ENCODE measurements at regions not wholly inside any gene's neighbourhood (a gene's known extent, or its start where the extent isn't known, plus 50 kb on each side); places are given as distances from the start of the nearest gene placed in this dataset.

DNA sequence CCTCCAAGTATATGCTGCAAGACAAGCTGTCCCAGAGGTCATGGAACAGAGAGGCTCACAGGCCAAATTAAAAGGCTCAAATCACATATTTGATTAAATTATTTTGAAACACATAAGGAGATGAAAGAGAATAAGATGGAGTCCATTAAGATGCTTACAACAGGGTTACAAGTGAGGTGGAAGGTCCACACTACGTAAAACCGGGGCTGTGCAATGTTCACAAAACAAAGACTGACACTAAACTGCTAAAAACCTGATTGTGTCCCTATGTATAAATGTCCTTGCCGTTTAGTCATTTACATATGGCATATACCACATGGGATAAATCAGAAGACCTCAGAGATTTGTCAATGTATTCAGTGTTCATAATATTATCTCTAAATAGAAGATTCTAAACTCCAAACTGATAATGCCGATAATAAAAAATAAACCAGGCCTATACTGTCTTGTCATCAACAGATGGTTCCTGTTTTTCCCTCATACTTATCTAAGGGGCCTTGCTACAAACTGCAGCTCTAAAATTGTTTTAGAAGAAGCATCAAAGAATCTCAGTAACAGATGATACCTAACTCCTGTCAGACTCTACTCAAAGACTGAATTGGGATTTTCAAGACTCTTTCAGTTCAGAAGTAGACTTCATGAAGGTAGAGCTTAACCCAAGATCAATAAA is 51.8 kb upstream of the RIPOR2 start:
- no peak for ATAC-seq
- Mint-ChIP-seq H3K27me3 (no peaks in the 10 kb centered on the region), H3K4me1 (peaks cover 70% of the 10 kb centered on the region), H3K9me3 (peaks cover 3% of the 10 kb centered on the region), H3K36me3 (peaks cover 17% of the 10 kb centered on the region), H3K27ac (peak overlapping the region; percentile 78), H3K4me3 (no peak overlapping the region)

DNA sequence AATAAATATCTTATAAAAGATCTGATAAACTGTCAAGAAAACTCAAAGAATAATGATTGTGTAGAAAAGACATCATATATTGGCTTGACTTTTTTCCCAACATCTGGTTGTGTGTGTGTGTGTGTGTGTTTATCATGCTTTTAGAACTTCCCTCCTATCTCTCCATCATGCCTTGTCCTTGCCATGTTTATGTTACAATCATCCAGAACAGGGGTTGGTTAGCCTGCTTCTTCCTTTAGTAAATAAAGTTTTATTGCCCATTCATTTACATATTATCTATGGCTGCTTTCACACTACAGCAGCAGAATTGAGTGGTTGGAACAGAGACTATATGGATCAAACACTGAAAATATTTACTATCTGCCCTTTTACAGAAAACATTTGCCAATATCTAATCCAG is 52.8 kb upstream of the RIPOR2 start:
- H3K9me3 Mint-ChIP-seq: peaks cover 3% of the 10 kb centered on the region
- peak overlapping the region; percentile 78 for H3K27ac Mint-ChIP-seq
- H3K4me3 Mint-ChIP-seq: no peak overlapping the region
- ATAC-seq: no peak
- peaks cover 62% of the 10 kb centered on the region for H3K4me1 Mint-ChIP-seq
- H3K27me3 Mint-ChIP-seq: no peaks in the 10 kb centered on the region
- H3K36me3 Mint-ChIP-seq: peaks cover 17% of the 10 kb centered on the region

DNA sequence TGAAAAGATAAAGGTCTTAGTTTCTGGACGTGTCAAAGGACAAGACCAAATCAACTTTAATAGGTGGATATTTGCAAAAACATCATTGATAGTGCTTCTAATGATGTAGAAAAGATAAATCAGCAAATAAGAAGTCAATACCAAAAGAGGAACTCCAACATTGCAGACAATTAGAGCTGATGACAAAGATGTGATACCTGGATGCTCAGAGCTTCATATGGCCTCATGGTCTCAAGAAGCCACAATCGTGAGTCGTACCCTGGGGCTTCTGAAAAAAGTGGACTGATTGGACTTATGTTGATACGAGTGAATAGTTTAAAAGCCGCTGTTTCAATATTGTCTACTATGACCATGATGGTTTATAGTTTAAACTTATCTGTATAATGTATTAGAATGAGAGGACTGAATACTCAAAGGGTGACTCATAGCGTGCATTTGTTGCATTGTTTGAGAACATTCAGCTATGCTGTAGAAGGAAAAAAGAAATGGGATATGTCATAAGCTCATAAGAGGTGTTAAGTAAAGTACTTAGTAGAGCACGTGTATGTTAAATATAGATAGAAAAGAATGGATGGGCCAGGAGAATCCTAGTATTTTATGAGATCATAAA is 54.6 kb upstream of the RIPOR2 start:
- no peaks in the 10 kb centered on the region for H3K27me3 Mint-ChIP-seq
- H3K27ac Mint-ChIP-seq: peak overlapping the region; percentile 71
- no peak overlapping the region for H3K4me3 Mint-ChIP-seq
- peaks cover 3% of the 10 kb centered on the region for H3K9me3 Mint-ChIP-seq
- ATAC-seq: peak; percentile 61
- peaks cover 17% of the 10 kb centered on the region for H3K36me3 Mint-ChIP-seq
- peaks cover 62% of the 10 kb centered on the region for H3K4me1 Mint-ChIP-seq

DNA sequence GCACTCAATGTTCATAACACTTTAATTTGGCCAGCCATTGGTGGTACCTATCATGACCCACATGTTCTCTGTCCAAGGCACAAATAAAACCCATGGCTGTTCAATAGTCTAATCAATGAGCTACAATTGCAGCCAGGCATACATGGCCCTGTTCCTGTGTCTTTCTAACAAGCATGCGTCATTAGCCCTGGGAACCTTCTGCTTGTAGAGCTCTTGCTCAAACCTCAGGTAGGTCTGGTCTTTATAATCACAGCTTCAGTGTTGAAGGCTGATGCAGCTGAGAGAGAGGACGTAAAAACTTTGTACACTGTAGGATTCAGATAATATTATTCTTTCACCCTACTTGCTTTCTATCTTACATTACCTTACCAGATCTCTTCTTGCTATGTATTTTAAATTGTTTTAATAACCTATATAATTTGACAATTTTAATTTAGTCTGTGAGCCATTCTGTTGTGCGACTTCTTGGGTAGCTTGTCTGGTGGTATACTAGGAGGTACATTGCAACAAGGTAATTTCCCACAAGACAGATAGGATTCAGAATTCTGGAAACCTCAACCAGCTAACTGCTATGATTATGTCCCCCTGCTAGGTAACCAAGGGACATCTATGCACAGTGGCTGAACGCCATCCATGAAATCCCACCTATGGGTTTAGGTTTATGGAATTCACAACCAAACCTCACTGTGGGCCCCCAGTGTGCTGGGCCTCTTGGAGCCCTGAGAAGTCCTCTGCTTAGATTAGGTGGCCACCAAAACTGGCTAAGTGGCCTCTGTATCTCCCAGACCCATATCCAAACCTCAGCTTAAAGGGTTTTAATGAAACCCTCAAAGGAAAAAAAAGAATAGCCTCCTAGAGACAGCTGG is 55.4 kb upstream of the RIPOR2 start:
- H3K4me3 Mint-ChIP-seq: peak overlapping the region; percentile 29

DNA sequence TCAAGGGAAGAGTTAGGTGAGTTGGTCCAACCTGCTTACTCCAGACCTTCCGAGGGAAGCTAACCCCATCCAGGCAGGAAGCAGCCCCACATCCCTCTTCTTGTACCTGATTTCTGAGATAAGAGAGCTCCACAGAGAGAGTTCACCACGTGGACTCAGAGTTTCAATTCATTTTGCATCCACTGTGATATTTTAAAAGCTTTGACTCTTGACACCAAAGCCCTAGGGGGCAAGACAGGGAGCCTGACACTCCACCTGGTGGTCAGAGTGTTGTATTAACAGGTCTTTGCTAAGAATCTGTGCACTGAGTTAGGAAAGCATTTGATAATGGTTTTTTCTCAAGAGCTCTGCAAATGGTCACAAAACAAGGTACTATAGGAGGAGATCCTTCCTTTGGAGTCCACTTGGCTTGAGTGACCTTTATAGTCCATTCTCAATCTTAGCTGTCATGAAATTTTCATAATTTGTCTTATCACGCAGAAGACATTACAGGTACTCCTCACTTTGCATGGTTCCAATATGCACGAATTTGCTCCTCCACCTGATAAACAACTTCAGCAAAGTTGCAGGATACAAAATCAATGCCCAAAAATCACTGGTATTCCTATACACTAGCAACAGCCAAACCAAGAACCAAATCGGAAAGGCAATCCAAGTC is 56.2 kb upstream of the RIPOR2 start:
- Mint-ChIP-seq H3K4me1 (peaks cover 67% of the 10 kb centered on the region), H3K27ac (peak overlapping the region; percentile 71), H3K9me3 (peaks cover 3% of the 10 kb centered on the region), H3K4me3 (peak overlapping the region; percentile 29), H3K36me3 (peaks cover 10% of the 10 kb centered on the region), H3K27me3 (no peaks in the 10 kb centered on the region)
- ATAC-seq: peak; percentile 92

More for the DNA sequence above, 55.4 kb upstream of the RIPOR2 start:
- H3K27ac Mint-ChIP-seq: peak overlapping the region; percentile 71
- H3K9me3 Mint-ChIP-seq: peaks cover 3% of the 10 kb centered on the region
- H3K4me1 Mint-ChIP-seq: peaks cover 64% of the 10 kb centered on the region
- peaks cover 17% of the 10 kb centered on the region for H3K36me3 Mint-ChIP-seq
- no peaks in the 10 kb centered on the region for H3K27me3 Mint-ChIP-seq
- no peak for ATAC-seq

DNA sequence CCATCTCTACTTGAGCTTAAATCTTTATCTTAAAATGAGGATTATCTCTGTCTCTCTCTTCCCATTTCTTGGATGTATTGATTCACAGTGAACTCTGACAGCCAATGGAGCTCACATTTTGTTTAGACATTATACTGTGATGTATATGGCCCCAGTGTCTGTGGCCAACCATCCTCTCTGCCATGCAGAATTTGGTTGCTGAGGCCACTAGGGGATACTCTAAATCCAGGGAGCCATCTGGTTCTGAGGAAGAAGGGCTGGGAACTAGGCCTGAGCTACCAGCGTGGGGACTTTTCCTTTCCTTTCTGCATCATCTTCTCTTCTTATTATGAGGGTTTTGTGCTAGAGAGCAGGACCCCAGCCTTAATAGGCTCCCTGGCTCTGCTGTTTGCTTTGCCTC is 59.1 kb upstream of the RIPOR2 start:
- Mint-ChIP-seq H3K36me3 (peaks cover 6% of the 10 kb centered on the region), H3K4me1 (peaks cover 76% of the 10 kb centered on the region), H3K4me3 (no peak overlapping the region), H3K27me3 (no peaks in the 10 kb centered on the region), H3K27ac (peak overlapping the region; percentile 27), H3K9me3 (peaks cover 3% of the 10 kb centered on the region)
- no peak for ATAC-seq

DNA sequence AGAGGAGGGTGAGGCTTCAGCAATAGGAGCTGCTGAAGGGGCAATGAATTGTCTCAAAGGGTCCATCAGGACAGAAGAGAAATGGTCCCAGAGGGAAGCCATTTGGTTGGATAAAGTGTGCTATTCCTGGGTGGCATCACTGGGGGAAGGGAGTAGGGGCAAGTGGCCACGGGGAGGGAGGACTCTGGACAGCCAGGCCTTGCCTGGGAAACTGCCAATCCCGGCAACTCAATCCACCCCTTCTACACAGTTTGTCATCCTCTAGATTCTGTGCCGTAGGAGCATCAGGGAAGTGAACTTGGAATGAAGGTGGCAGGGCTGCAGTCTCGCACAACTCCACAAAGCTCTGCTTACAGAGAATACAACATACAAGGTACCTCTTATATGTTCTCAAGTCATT is 59.5 kb upstream of the RIPOR2 start:
- ATAC-seq: no peak
- H3K4me3 Mint-ChIP-seq: no peak overlapping the region
- H3K9me3 Mint-ChIP-seq: peaks cover 3% of the 10 kb centered on the region
- peak overlapping the region; percentile 27 for H3K27ac Mint-ChIP-seq
- H3K36me3 Mint-ChIP-seq: peaks cover 10% of the 10 kb centered on the region
- H3K27me3 Mint-ChIP-seq: no peaks in the 10 kb centered on the region
- peaks cover 76% of the 10 kb centered on the region for H3K4me1 Mint-ChIP-seq

DNA sequence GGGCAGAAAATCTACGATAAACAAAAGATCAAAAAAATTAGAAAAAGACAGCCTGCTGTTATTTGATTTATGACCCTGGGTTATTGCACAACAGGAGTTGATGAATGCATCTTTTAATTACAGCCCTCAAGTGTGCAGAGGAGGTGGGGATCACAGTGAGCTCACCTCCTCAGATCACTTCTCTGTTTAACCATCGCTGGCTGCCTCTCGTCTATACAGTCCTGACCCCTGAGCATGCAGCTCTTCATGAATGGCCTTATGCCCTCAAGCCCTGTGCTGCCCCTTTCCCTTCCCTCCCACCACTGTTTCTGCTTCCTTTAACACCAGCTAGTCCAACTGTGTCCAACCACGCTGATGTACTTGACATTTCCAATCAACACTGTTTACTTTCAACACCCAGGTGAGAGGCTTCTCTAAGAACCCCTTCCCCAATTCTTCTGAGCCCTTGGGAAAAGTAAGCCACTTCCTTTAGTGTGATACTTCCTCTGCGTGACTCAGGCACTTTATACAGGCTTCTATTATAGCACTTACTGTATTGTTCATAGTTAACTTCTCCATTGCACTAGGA is 60.6 kb upstream of the RIPOR2 start:
- Mint-ChIP-seq H3K4me3 (no peak overlapping the region), H3K27ac (peak overlapping the region; percentile 68), H3K27me3 (no peaks in the 10 kb centered on the region), H3K9me3 (peaks cover 3% of the 10 kb centered on the region), H3K4me1 (peaks cover 73% of the 10 kb centered on the region), H3K36me3 (peaks cover 15% of the 10 kb centered on the region)
- ATAC-seq: peak; percentile 70

DNA sequence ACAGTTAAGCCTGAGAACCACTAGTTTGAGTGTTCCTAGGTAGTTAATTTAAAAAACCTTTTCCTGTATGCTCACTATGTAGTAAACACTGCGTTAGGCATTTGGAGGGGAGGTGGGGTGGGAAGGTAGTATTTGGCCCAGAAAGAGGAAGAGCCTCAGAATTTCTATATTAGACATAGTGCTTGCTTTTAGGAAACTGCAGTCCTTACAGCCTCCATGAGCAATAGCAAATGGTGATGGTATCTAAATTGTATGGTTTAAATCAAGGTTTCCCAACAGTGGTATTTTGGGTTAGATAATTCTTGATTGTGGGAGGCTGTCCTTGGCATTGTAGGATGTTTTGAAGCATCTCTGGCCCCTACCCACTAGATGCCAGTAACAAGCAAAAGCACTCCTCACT is 61.5 kb upstream of the RIPOR2 start:
- peaks cover 1% of the 10 kb centered on the region for H3K9me3 Mint-ChIP-seq
- peak overlapping the region; percentile 68 for H3K27ac Mint-ChIP-seq
- peaks cover 11% of the 10 kb centered on the region for H3K36me3 Mint-ChIP-seq

DNA sequence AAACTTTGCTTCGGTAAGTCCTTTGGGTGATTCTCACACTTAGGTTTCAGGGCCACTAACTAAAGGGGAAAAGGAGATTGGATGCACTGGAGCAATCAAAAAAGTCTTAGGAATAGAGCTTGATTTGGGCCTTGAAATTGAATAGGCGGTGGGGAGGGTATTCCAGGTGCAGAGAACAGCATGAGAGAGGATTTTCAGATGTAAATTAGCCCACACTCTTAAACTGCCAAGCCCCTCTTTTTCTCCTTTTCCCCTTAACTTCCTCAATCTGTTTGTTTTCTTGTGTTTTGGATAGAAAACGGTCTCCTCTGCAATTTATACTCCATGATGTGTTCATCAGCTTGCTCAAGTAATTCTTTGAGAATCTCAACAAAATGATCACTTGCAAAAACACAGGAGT is 62.1 kb upstream of the RIPOR2 start:
- no peaks in the 10 kb centered on the region for H3K9me3 Mint-ChIP-seq
- peak overlapping the region; percentile 68 for H3K27ac Mint-ChIP-seq
- H3K36me3 Mint-ChIP-seq: peaks cover 9% of the 10 kb centered on the region
- H3K4me3 Mint-ChIP-seq: no peak overlapping the region
- H3K27me3 Mint-ChIP-seq: no peaks in the 10 kb centered on the region
- no peak for ATAC-seq
- peaks cover 62% of the 10 kb centered on the region for H3K4me1 Mint-ChIP-seq

More for the DNA sequence above, 61.5 kb upstream of the RIPOR2 start:
- no peaks in the 10 kb centered on the region for H3K27me3 Mint-ChIP-seq
- ATAC-seq: no peak
- peaks cover 65% of the 10 kb centered on the region for H3K4me1 Mint-ChIP-seq
- H3K4me3 Mint-ChIP-seq: no peak overlapping the region

DNA sequence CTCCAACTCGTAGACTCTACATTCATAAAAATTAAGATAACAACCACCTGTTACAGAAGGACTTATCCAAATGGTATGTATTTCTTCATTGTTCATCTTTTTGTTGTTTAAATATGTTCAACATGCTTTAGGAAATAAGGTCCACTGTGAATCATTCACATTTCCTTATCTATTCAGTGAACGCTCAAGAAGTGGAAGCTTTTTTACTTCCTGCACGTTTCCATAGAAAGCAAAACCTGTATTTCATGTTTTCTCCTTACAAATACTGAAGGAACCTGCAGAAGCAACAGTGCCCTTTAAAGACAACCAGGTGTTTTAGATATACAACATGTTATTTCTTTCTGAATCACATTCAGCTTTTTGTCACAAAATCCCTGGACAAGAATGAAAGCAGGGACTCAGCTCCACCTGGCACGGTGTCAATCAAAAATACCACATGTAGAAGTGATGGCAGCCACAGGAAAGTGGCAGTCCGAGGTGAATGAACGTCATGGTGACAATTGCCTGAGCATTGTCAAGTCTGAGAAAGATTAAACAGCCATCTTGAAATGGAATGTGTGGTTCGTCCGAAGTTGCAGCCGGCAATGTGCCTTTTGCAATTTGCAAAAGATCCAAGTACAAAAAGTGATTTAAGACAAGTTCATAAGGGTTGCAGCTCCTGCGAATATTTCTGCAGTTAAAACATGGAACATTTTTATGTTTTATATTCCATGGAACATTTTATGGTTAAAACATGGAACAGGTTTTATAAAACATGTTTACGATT is 66.7 kb upstream of the RIPOR2 start:
- Mint-ChIP-seq H3K27me3 (no peaks in the 10 kb centered on the region), H3K36me3 (peaks cover 9% of the 10 kb centered on the region), H3K27ac (no peak overlapping the region), H3K4me1 (peaks cover 73% of the 10 kb centered on the region), H3K4me3 (no peak overlapping the region), H3K9me3 (no peaks in the 10 kb centered on the region)
- ATAC-seq: no peak

DNA sequence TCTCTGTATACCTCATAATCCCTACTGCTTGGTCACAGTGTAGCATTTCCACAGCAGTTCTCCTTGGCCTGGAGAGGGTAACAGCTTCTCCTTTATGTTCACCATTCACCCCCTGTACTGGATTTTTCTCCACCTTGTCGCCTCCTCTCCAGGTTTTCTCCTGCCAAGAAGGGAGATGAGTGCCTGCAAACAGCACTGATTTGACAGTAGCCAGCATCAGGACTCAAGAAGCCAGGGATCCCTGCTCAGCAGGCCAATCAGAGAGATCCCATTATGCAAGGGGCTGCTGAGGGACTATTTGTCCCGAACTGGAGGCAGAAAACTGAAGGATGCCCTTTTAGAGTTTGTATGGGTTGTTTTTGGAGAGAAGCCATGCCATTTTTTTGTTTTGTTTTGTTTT is 68.6 kb upstream of the RIPOR2 start:
- Mint-ChIP-seq H3K27me3 (no peaks in the 10 kb centered on the region), H3K4me3 (no peak overlapping the region), H3K27ac (peak overlapping the region; percentile 78), H3K36me3 (peaks cover 9% of the 10 kb centered on the region), H3K4me1 (peaks cover 73% of the 10 kb centered on the region), H3K9me3 (no peaks in the 10 kb centered on the region)
- ATAC-seq: no peak

DNA sequence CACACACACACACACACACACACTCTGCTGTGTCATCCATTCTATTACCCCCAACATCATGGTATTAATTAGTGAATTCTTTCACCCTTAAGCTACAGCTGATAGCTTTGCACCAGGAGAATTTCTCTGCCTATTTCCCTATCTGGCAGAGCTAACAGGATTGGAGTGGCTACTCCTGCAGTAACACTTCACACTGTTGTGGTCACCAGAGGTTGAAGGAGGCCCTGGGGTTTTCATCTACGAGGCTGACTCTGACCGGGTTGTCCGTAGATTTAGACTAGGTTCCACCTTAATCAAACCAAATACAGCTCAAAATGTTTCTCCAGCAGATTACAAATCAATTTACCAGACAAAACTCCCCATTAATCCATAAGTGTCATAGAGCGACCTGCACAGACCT is 69.2 kb upstream of the RIPOR2 start:
- Mint-ChIP-seq H3K27ac (peak overlapping the region; percentile 78), H3K4me3 (no peak overlapping the region), H3K36me3 (peaks cover 7% of the 10 kb centered on the region), H3K4me1 (peaks cover 73% of the 10 kb centered on the region), H3K27me3 (no peaks in the 10 kb centered on the region), H3K9me3 (no peaks in the 10 kb centered on the region)
- no peak for ATAC-seq

DNA sequence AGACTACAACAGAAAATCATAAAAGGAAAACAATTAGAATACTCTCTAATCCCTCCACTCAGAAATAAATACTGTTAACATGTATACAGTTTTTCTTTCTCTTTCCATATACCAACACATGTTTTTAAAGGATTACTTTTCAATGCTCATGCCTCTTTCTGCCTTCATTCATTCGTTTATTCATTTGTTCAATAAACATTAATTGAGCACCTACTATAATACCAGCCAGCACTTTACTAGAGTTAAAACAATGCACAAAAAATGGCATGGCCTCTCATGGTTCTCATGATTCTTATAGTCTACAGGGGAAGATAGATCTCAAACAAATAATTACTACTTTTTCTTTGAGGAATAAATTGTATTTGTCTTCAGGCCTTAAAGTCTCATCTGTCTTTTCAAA is 70.3 kb upstream of the RIPOR2 start:
- peaks cover 65% of the 10 kb centered on the region for H3K4me1 Mint-ChIP-seq
- no peaks in the 10 kb centered on the region for H3K9me3 Mint-ChIP-seq
- H3K36me3 Mint-ChIP-seq: no peaks in the 10 kb centered on the region
- H3K4me3 Mint-ChIP-seq: no peak overlapping the region
- ATAC-seq: no peak
- H3K27me3 Mint-ChIP-seq: no peaks in the 10 kb centered on the region
- H3K27ac Mint-ChIP-seq: peak overlapping the region; percentile 78

Data from stimulated activated memory B cell treated with anti-CD40 and anti-IgM and Interleukin-4, amounts not matched to agents 10 μg/mL and 1 μg/mL and 100 μg/mL, for 72 hours (primary cell).